A673 (cell line): ENCODE measurements at regions not wholly inside any gene's neighbourhood (a gene's known extent, or its start where the extent isn't known, plus 50 kb on each side); places are given as distances from the start of the nearest gene placed in this dataset.

ENCODE experiments used
- EZH2 ChIP-seq: fragments of 200-600 bp; sonication (generic); IDR thresholded peaks from 2 replicates; pipeline ENCODE4 v1.6.1; 2017; ENCODE audit warnings: borderline replicate concordance, low read depth, mild to moderate bottlenecking, mixed read lengths, antibody characterized with exemption, low read length; ENCODE audit not compliant: poor library complexity, severe bottlenecking
- TF ChIP-seq, protein P1 (sequence below): fragments of 300-800, 200-600 bp; sonication (generic); conservative IDR thresholded peaks from 2 replicates; pipeline ENCODE4 v1.5.1; 2017; ENCODE audit warnings: low read depth, mild to moderate bottlenecking, antibody characterized with exemption, low read length, moderate library complexity, mixed read lengths

- TF ChIP-seq, protein P1, sequence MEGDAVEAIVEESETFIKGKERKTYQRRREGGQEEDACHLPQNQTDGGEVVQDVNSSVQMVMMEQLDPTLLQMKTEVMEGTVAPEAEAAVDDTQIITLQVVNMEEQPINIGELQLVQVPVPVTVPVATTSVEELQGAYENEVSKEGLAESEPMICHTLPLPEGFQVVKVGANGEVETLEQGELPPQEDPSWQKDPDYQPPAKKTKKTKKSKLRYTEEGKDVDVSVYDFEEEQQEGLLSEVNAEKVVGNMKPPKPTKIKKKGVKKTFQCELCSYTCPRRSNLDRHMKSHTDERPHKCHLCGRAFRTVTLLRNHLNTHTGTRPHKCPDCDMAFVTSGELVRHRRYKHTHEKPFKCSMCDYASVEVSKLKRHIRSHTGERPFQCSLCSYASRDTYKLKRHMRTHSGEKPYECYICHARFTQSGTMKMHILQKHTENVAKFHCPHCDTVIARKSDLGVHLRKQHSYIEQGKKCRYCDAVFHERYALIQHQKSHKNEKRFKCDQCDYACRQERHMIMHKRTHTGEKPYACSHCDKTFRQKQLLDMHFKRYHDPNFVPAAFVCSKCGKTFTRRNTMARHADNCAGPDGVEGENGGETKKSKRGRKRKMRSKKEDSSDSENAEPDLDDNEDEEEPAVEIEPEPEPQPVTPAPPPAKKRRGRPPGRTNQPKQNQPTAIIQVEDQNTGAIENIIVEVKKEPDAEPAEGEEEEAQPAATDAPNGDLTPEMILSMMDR, result no peak
- no peak for TF ChIP-seq EZH2
Observed at GRCh38 chr22:33124471-33124870, 66.3 kb upstream of the SYN3 start.
